ENCODE measurements at regions not wholly inside any gene's neighbourhood (a gene's known extent, or its start where the extent isn't known, plus 50 kb on each side); places are given as distances from the start of the nearest gene placed in this dataset.

DNA sequence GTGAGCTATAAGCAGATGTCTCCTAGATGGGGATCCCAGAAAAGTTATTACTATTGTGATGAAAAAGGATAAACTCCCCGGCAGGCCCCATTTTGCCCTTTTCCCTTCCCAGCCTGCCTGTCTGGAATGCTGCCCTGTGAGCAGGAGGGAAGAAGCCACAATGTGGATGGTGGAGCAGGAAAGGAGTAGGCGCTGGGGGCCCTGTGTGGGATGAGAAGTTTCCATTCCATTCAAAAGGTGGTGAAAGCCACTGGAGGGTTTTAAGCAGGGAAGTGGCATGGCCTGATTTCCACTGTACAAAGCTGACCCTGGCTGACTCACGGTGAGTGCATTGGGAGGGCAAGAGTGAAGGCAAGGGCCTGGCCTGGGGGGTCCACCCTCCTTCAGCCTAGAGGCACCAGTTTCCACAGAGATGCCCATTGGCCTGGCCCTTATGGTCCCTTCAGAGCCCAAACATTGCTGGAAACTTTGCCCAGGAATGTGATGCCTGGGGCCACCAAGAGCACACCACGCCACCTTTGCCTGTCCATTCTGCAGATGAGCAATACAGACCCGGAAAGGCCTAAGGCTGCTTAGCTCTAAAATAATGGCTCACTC lies 206.9 kb downstream of the RPLP1 start:
- peaks cover 38% of the 10 kb centered on the region for H3K27me3 ChIP-seq (ENCODE audit: control insufficient read depth, insufficient read depth, low read length)
- H3K4me3 ChIP-seq (ENCODE audit: low read depth, low read length), result no peak overlapping the region
- ChIA-PET POLR2A (no interaction called here), CTCF (interaction anchor here (0.6 kb wide), 1 partner anchor 83 kb away, joined by 3 read pairs; no protein-coding TSS in a partner anchor)
- TF ChIP-seq, protein P1, sequence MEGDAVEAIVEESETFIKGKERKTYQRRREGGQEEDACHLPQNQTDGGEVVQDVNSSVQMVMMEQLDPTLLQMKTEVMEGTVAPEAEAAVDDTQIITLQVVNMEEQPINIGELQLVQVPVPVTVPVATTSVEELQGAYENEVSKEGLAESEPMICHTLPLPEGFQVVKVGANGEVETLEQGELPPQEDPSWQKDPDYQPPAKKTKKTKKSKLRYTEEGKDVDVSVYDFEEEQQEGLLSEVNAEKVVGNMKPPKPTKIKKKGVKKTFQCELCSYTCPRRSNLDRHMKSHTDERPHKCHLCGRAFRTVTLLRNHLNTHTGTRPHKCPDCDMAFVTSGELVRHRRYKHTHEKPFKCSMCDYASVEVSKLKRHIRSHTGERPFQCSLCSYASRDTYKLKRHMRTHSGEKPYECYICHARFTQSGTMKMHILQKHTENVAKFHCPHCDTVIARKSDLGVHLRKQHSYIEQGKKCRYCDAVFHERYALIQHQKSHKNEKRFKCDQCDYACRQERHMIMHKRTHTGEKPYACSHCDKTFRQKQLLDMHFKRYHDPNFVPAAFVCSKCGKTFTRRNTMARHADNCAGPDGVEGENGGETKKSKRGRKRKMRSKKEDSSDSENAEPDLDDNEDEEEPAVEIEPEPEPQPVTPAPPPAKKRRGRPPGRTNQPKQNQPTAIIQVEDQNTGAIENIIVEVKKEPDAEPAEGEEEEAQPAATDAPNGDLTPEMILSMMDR (IDR thresholded peaks at IDR 0.05; ENCODE audit: low read depth, low read length), result no peak
- no peaks in the 10 kb centered on the region for H3K9me3 ChIP-seq (ENCODE audit: control insufficient read depth, insufficient read depth, low read length)
- no peak overlapping the region for H3K27ac ChIP-seq (ENCODE audit: low read depth, low read length)
- no peak for DNase-seq (ENCODE audit: low read depth, low spot score)

DNA sequence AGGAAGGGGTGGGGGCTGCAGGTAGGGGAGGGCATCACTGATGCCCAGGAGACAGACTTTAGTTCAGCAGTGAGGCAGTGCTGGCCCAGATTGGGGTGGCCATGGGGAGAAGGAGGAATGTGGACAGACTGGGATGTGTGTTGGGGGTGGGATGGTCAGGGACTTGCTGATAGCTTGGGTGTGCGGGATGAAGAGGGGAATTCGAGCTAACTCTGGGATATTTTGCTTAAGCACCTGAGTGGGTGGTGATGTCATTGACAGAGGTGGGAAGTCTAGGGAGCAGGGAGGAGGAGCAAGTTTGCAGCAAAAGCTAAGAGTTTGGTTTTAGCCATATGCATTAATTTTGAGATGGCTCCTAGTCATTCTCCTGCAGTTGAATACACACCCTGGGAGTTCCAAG lies 207.5 kb downstream of the RPLP1 start:
- Histone ChIP-seq H3K9me3 (ENCODE audit: control insufficient read depth, insufficient read depth, low read length) (no peaks in the 10 kb centered on the region), H3K27ac (ENCODE audit: low read depth, low read length) (no peak overlapping the region), H3K27me3 (ENCODE audit: control insufficient read depth, insufficient read depth, low read length) (peaks cover 42% of the 10 kb centered on the region), H3K4me3 (ENCODE audit: low read depth, low read length) (no peak overlapping the region)
- DNase-seq (ENCODE audit: low read depth, low spot score), result no peak
- POLR2A ChIA-PET, result no interaction called here
- CTCF ChIA-PET, result no interaction called here
- TF ChIP-seq, protein P1 (IDR thresholded peaks at IDR 0.05; ENCODE audit: low read depth, low read length), result no peak

GRCh38 chr15:69660658-69661405 lies 208.2 kb downstream of the RPLP1 start:
- no peak for DNase-seq (ENCODE audit: low read depth, low spot score)
- Histone ChIP-seq H3K4me3 (ENCODE audit: low read depth, low read length) (no peak overlapping the region), H3K27ac (ENCODE audit: low read depth, low read length) (no peak overlapping the region), H3K9me3 (ENCODE audit: control insufficient read depth, insufficient read depth, low read length) (no peaks in the 10 kb centered on the region), H3K27me3 (ENCODE audit: control insufficient read depth, insufficient read depth, low read length) (peaks cover 48% of the 10 kb centered on the region)
- CTCF ChIA-PET, result no interaction called here
- TF ChIP-seq, protein P1 (IDR thresholded peaks at IDR 0.05; ENCODE audit: low read depth, low read length), result no peak
- POLR2A ChIA-PET, result no interaction called here

DNA sequence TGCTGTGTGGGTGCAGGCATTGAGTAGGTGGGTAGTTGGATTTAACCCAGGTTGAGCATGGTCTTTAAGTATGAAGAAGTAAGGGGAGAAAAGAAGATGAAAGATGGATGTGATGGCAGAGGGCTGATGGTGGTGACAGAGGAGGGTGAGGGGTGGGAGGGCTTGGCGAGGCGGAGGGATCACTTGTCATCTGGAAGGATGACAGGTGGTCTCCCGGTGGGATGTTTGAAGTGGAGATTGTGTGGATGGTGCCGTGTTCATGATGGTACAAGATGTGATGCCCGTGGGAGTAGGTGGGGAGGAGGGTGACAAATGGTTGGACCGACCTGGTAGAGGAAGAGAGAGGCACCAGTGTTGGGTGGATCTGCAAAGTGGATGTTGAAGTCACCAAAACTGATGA lies 208.8 kb downstream of the RPLP1 start:
- no peak overlapping the region for H3K4me3 ChIP-seq (ENCODE audit: low read depth, low read length)
- H3K27ac ChIP-seq (ENCODE audit: low read depth, low read length), result no peak overlapping the region
- peaks cover 54% of the 10 kb centered on the region for H3K27me3 ChIP-seq (ENCODE audit: control insufficient read depth, insufficient read depth, low read length)
- ChIA-PET CTCF (no interaction called here), POLR2A (no interaction called here)
- DNase-seq (ENCODE audit: low read depth, low spot score), result no peak
- H3K9me3 ChIP-seq (ENCODE audit: control insufficient read depth, insufficient read depth, low read length), result no peaks in the 10 kb centered on the region
- TF ChIP-seq, protein P1 (IDR thresholded peaks at IDR 0.05; ENCODE audit: low read depth, low read length), result no peak

GRCh38 chr15:69661871-69662644 lies 209.4 kb downstream of the RPLP1 start:
- H3K4me3 ChIP-seq (ENCODE audit: low read depth, low read length), result no peak overlapping the region
- no peak for DNase-seq (ENCODE audit: low read depth, low spot score)
- TF ChIP-seq, protein P1 (IDR thresholded peaks at IDR 0.05; ENCODE audit: low read depth, low read length), result no peak
- CTCF ChIA-PET, result no interaction called here
- no peaks in the 10 kb centered on the region for H3K9me3 ChIP-seq (ENCODE audit: control insufficient read depth, insufficient read depth, low read length)
- no peak overlapping the region for H3K27ac ChIP-seq (ENCODE audit: low read depth, low read length)
- POLR2A ChIA-PET, result no interaction called here
- H3K27me3 ChIP-seq (ENCODE audit: control insufficient read depth, insufficient read depth, low read length), result peaks cover 49% of the 10 kb centered on the region

Measured in AG04450 (cell line).